ENCODE measurements at regions not wholly inside any gene's neighbourhood (a gene's known extent, or its start where the extent isn't known, plus 50 kb on each side); places are given as distances from the start of the nearest gene placed in this dataset.
A peak's percentile ranks its signal among the peaks of the same experiment; 100 is the strongest.

DNA sequence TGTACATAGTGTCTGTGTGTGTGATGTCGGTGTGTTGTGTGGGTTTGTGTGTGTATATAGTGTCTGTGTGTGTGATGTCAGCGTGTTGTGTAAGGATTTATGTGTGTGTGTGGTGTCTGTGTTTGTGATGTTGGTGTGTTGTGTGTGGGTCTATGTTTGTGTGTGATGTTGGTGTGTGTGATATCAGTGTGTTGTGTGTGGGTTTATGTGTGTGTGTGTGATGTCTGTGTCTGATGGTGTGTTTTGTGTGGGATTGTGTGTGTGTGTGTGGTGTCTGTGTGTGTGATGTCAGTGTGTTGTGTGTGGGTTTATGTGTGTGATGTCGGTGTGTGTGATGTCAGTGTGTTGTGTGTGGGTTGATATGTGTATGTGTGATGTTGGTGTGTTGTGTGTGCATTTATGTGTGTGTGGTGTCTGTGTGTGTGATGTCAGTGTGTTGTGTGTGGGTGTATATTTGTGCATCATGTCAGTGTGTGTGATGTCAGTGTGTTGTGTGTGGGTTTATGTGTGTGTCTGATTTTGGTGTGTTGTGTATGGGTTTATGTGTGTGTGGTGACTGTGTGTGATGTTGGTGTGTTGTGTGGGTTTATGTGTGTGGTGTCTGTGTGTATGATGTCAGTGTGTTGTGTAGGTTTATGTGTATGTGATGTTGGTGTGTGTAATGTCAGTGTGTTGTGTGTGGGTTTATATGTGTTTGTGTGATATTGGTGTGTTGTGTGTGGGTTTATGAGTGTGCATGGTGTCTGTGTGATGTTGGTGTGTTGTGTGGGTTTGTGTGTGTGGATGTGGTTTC, 102.4 kb upstream of the CD93 start:
- TF ChIP-seq, protein P1, sequence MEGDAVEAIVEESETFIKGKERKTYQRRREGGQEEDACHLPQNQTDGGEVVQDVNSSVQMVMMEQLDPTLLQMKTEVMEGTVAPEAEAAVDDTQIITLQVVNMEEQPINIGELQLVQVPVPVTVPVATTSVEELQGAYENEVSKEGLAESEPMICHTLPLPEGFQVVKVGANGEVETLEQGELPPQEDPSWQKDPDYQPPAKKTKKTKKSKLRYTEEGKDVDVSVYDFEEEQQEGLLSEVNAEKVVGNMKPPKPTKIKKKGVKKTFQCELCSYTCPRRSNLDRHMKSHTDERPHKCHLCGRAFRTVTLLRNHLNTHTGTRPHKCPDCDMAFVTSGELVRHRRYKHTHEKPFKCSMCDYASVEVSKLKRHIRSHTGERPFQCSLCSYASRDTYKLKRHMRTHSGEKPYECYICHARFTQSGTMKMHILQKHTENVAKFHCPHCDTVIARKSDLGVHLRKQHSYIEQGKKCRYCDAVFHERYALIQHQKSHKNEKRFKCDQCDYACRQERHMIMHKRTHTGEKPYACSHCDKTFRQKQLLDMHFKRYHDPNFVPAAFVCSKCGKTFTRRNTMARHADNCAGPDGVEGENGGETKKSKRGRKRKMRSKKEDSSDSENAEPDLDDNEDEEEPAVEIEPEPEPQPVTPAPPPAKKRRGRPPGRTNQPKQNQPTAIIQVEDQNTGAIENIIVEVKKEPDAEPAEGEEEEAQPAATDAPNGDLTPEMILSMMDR (IDR thresholded peaks at IDR 0.05), result peak in 1 of 3 donors; percentile 30
- no peak for TF ChIP-seq POLR2A (IDR thresholded peaks at IDR 0.05)
